HepG2 (cell line): ENCODE measurements at regions not wholly inside any gene's neighbourhood (a gene's known extent, or its start where the extent isn't known, plus 50 kb on each side); places are given as distances from the start of the nearest gene placed in this dataset.

Experiments used
- ATAC-seq: fragments of 200-7000 bp; cut with Tn5 transposase; 3 replicates; pipeline ENCODE4 v1.9.1; 2020; ENCODE audit warnings: mild to moderate bottlenecking, moderate library complexity
- BruUV-seq: library from RNA; stranded (reverse); fragments of 400-500 nt; replicated peaks from 2 replicates; lab custom pipeline; 2021; lab: Mats Ljungman, UMichigan
- CTCF ChIA-PET: fragments of 300-600 bp; formaldehyde crosslinking; extraction: SDS; loops from one replicate; lab custom pipeline; 2021; ENCODE audit warnings: low total read pairs, inconsistent platforms, low intra/inter-chr PET ratio; lab: Yijun Ruan, JAX
- POLR2A ChIA-PET: fragments of 350-600 bp; sonication (Branson Sonifier 250); formaldehyde crosslinking; loops from one replicate; lab custom pipeline; 2020; ENCODE audit warnings: antibody characterized with exemption, inconsistent platforms; lab: Yijun Ruan, JAX
- DNase-seq: peaks from one replicate; pipeline ENCODE4 v3.0.0-alpha.2; 2015; ENCODE audit warnings: low spot score
- FAIRE-seq: peaks from 3 replicates; lab custom pipeline; 2011; peaks lifted over from hg19 to GRCh38; lab: Jason Lieb, UNC
- H2AFZ ChIP-seq: one replicate; pipeline ENCODE4 v1.6.1; 2011; ENCODE audit warnings: low read length, inconsistent platforms
- H3K27ac ChIP-seq: fragments of 300-600 bp; 3 replicates; pipeline ENCODE4 v1.8.0; 2011; ENCODE audit warnings: mixed run types, mild to moderate bottlenecking, mixed read lengths, low read length, inconsistent platforms; ENCODE audit not compliant: insufficient read depth; ENCODE audit errors: extremely low read length
- H3K27me3 ChIP-seq, 2 experiments: fragments of 200-600 bp in 1 of 2; 2 replicates in 1 of 2; 3 replicates in 1 of 2; pipeline versions ENCODE4 v1.6.0 to v1.8.0; 2011; ENCODE audit warnings: low read length in 2 of 2, mild to moderate bottlenecking in 2 of 2, moderate library complexity in 2 of 2, inconsistent platforms in 1 of 2; ENCODE audit not compliant: insufficient read depth in 2 of 2, control insufficient read depth in 1 of 2
- H3K36me3 ChIP-seq, 2 experiments: fragments of 200-600 bp in 1 of 2; replicated peaks in 1 of 2; 2 replicates in 1 of 2; 3 replicates in 1 of 2; pipeline versions ENCODE4 v1.5.1 to v1.8.0; 2011; ENCODE audit warnings: low read length in 2 of 2, inconsistent platforms in 1 of 2; ENCODE audit not compliant: insufficient read depth in 2 of 2, control insufficient read depth in 1 of 2
- H3K4me1 ChIP-seq: 2 replicates; pipeline ENCODE4 v1.5.1; 2012; ENCODE audit warnings: low read length, inconsistent platforms; ENCODE audit not compliant: insufficient read depth
- H3K4me2 ChIP-seq: 2 replicates; pipeline ENCODE4 v1.6.0; 2011; ENCODE audit warnings: low read depth, low read length, inconsistent platforms
- H3K4me3 ChIP-seq, 3 experiments: fragments of 200-600 bp in 1 of 3; sonication (generic), shearing (Covaris generic) in 1 of 3; replicated peaks in 1 of 3; 2 replicates each; pipeline ENCODE4 v1.5.1; 2011 to 2016; ENCODE audit warnings: low read length in 3 of 3, inconsistent platforms in 2 of 3, low read depth in 2 of 3, mild to moderate bottlenecking in 2 of 3, control low read depth in 1 of 3, mixed read lengths in 1 of 3; ENCODE audit not compliant: insufficient read depth in 1 of 3
- H3K79me2 ChIP-seq: one replicate; pipeline ENCODE4 v1.6.1; 2011; ENCODE audit warnings: low read length, inconsistent platforms; ENCODE audit not compliant: insufficient read depth
- H3K9ac ChIP-seq: 2 replicates; pipeline ENCODE4 v1.6.0; 2011; ENCODE audit warnings: mild to moderate bottlenecking, low read depth, low read length, inconsistent platforms; ENCODE audit not compliant: insufficient read depth
- H3K9me3 ChIP-seq: 2 replicates; pipeline ENCODE4 v1.5.1; 2012; ENCODE audit warnings: mild to moderate bottlenecking, low read length
- H4K20me1 ChIP-seq: 2 replicates; pipeline ENCODE4 v1.6.0; 2011; ENCODE audit warnings: inconsistent platforms, mild to moderate bottlenecking, low read length, moderate library complexity; ENCODE audit not compliant: insufficient read depth
- CENPT ChIP-seq: sonication (generic); formaldehyde crosslinking; IDR thresholded peaks from 2 replicates; pipeline ENCODE4 v1.8.0; 2022; ENCODE audit warnings: low read depth, mild to moderate bottlenecking, moderate library complexity, missing genetic modification reagents
- JDP2 ChIP-seq: sonication (generic); formaldehyde crosslinking; IDR thresholded peaks from 2 replicates; pipeline ENCODE4 v1.8.1; 2022; ENCODE audit warnings: missing genetic modification reagents, borderline replicate concordance
- MAFK ChIP-seq, 2 experiments: IDR thresholded peaks in 1 of 2; conservative IDR thresholded peaks in 1 of 2; 2 replicates each; pipeline ENCODE4 v1.6.1; 2011; ENCODE audit warnings: improper control_type of control experiment in 2 of 2, low read length in 2 of 2
- MXI1 ChIP-seq: IDR thresholded peaks from 3 replicates; pipeline ENCODE4 v1.6.1; 2012; ENCODE audit warnings: low read depth, low read length, inconsistent platforms, borderline replicate concordance
- YEATS2 ChIP-seq: sonication (generic); formaldehyde crosslinking; IDR thresholded peaks from 2 replicates; pipeline ENCODE4 v1.4.0; 2020; ENCODE audit warnings: missing genetic modification reagents, borderline replicate concordance
- ZNF441 ChIP-seq: sonication (generic); formaldehyde crosslinking; IDR thresholded peaks from 2 replicates; pipeline ENCODE4 v1.7.0; 2021; ENCODE audit warnings: missing genetic modification reagents, borderline replicate concordance
- ZNF446 ChIP-seq: sonication (generic); formaldehyde crosslinking; IDR thresholded peaks from 2 replicates; pipeline ENCODE4 v1.5.0; 2020; ENCODE audit warnings: mild to moderate bottlenecking, missing genetic modification reagents
- WGBS: methylation state at CpG from one replicate; pipeline ENCODE4 v1.1.6; 2017; ENCODE audit warnings: low lambda C conversion rate; 5-methylcytosine and 5-hydroxymethylcytosine counted together
- in situ Hi-C: cut with HindIII; loops from 2 replicates; pipeline ENCODE4 v1.10.0; 2017; ENCODE audit warnings: low pct_unique_long_range_greater_than_20kb; ENCODE audit not compliant: extremely low pct_ligation_motif_present
- intact Hi-C: fragments of 100-400 bp; cut with micrococcal nuclease; formaldehyde crosslinking; loops from one replicate; pipeline ENCODE4 v1.10.0; 2022; ENCODE audit not compliant: unreplicated experiment
- TF ChIP-seq, protein P1 (sequence below): sonication (generic); formaldehyde crosslinking; IDR thresholded peaks from 2 replicates; pipeline ENCODE4 v1.5.0; 2020; ENCODE audit warnings: missing genetic modification reagents, mild to moderate bottlenecking, borderline replicate concordance
- TF ChIP-seq, protein P2 (sequence below): sonication (generic); formaldehyde crosslinking; conservative IDR thresholded peaks from 2 replicates; pipeline ENCODE4 v1.8.1; 2023; ENCODE audit warnings: missing genetic modification reagents
- TF ChIP-seq, protein P3 (sequence below): sonication (generic); formaldehyde crosslinking; IDR thresholded peaks from 2 replicates; pipeline ENCODE4 v1.5.0; 2020; ENCODE audit warnings: missing genetic modification reagents
- TF ChIP-seq, protein P4 (sequence below): IDR thresholded peaks from 2 replicates; pipeline ENCODE4 v1.6.1; 2016; ENCODE audit warnings: missing biosample characterization, missing genetic modification reagents, low read depth

DNA sequence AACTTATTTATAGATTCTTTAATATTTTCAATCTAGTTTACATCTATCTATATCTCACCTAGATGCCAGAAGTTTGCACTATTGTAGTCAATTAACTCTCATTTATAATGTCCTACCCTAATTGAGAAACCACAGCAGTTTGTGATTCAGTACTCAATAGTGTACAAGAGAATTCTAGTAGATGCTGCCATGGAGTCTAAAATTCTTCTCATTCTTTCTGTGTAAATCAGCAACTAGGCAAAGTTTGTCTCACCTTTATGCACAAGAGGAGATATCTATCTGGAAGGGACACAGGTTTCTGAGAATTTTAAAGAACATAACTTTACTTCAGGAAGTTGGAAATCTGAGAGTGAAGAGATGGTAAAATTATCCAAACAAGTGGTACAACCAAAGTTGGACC lies 173.0 kb upstream of the FBXL7 start (continued):
- TF ChIP-seq, protein P1, sequence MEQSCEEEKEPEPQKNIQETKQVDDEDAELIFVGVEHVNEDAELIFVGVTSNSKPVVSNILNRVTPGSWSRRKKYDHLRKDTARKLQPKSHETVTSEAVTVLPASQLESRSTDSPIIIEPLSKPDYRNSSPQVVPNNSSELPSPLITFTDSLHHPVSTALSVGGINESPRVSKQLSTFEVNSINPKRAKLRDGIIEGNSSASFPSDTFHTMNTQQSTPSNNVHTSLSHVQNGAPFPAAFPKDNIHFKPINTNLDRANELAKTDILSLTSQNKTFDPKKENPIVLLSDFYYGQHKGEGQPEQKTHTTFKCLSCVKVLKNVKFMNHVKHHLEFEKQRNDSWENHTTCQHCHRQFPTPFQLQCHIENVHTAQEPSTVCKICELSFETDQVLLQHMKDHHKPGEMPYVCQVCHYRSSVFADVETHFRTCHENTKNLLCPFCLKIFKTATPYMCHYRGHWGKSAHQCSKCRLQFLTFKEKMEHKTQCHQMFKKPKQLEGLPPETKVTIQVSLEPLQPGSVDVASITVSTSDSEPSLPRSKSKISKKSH (CRISPR knock-in tag): no peak
- TF ChIP-seq, protein P2, sequence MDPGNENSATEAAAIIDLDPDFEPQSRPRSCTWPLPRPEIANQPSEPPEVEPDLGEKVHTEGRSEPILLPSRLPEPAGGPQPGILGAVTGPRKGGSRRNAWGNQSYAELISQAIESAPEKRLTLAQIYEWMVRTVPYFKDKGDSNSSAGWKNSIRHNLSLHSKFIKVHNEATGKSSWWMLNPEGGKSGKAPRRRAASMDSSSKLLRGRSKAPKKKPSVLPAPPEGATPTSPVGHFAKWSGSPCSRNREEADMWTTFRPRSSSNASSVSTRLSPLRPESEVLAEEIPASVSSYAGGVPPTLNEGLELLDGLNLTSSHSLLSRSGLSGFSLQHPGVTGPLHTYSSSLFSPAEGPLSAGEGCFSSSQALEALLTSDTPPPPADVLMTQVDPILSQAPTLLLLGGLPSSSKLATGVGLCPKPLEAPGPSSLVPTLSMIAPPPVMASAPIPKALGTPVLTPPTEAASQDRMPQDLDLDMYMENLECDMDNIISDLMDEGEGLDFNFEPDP (CRISPR knock-in tag): no peak
- no peak for TF ChIP-seq MXI1

DNA sequence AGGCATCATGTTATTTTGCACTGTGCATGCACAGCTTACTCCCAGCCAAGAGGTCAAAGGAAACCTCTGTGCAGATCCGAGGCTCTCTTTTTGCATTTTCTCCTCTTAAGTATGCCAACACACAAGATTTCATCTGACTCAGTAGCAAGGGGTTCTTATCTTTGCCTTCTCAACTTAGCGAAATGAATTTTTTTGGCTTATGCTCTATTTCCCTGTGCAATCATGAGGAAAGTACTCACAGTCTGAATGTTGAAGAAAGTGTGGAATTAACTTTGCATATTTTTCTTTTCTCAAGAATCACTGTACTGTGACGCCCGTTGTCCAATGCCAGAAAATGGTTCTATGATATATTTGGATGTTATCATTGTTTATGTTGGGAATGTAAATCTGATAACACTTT lies 173.5 kb upstream of the FBXL7 start:
- H3K9me3 ChIP-seq: no peaks in the 10 kb centered on the region
- H4K20me1 ChIP-seq: no peaks in the 10 kb centered on the region
- POLR2A ChIA-PET: no interaction called here
- no peak overlapping the region for H2AFZ ChIP-seq
- H3K27ac ChIP-seq: no peak overlapping the region
- WGBS: 1% methylated on average over 4 of the region's 4 CpGs
- no peaks in the 10 kb centered on the region for H3K36me3 ChIP-seq
- intact Hi-C loops (no loop called here), in situ Hi-C loops (no loop called here)
- no peaks in the 10 kb centered on the region for H3K79me2 ChIP-seq
- no peaks in the 10 kb centered on the region for H3K4me1 ChIP-seq
- TF ChIP-seq, protein P3, sequence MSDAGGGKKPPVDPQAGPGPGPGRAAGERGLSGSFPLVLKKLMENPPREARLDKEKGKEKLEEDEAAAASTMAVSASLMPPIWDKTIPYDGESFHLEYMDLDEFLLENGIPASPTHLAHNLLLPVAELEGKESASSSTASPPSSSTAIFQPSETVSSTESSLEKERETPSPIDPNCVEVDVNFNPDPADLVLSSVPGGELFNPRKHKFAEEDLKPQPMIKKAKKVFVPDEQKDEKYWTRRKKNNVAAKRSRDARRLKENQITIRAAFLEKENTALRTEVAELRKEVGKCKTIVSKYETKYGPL: no peak
- TF ChIP-seq, protein P4, sequence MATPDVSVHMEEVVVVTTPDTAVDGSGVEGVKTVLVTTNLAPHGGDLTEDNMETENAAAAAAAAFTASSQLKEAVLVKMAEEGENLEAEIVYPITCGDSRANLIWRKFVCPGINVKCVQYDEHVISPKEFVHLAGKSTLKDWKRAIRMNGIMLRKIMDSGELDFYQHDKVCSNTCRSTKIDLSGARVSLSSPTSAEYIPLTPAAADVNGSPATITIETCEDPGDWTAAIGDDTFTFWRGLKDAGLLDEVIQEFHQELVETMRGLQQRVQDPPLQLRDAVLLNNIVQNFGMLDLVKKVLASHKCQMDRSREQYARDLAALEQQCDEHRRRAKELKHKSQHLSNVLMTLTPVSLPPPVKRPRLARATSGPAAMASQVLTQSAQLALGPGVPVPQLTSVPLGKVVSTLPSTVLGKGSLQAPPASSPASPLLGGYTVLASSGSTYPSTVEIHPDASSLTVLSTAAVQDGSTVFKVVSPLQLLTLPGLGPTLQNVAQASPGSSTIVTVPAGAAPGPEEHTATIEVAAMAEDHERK (CRISPR knock-in tag): no peak
- TF ChIP-seq YEATS2 (CRISPR knock-in tag) (no peak), ZNF446 (CRISPR knock-in tag) (no peak), CENPT (CRISPR knock-in tag) (no peak), JDP2 (no peak), MAFK (conservative IDR thresholded peaks at IDR 0.05 in 1 of 2, IDR thresholded peaks at IDR 0.05 in 1 of 2; ENCODE audit: low read length in 2 of 2) (no peak), ZNF441 (CRISPR knock-in tag) (no peak)
- no peak overlapping the region for H3K9ac ChIP-seq
- H3K4me3 ChIP-seq: no peak overlapping the region
- DNase-seq (no peak), FAIRE-seq (no peak), ATAC-seq (no peak)
- H3K27me3 ChIP-seq: no peaks in the 10 kb centered on the region
- no TSS peak for BruUV-seq
- CTCF ChIA-PET: no interaction called here
- no peak overlapping the region for H3K4me2 ChIP-seq
